H9 (cell line): ENCODE measurements at regions not wholly inside any gene's neighbourhood (a gene's known extent, or its start where the extent isn't known, plus 50 kb on each side); places are given as distances from the start of the nearest gene placed in this dataset.

Source experiments
- DNase-seq: peaks from one replicate; pipeline ENCODE4 v3.0.0-alpha.2; 2017
- H2AFZ ChIP-seq: one replicate; pipeline ENCODE4 v1.6.1; 2013; ENCODE audit warnings: mild to moderate bottlenecking, low read length, control low read depth, moderate library complexity
- H2AK5ac ChIP-seq: 2 replicates; pipeline ENCODE4 v1.6.1; 2013; ENCODE audit warnings: low read length, control low read depth, mixed read lengths; ENCODE audit not compliant: insufficient read length
- H2BK120ac ChIP-seq: one replicate; pipeline ENCODE4 v1.6.1; 2013; ENCODE audit warnings: low read depth, mild to moderate bottlenecking, low read length, control low read depth, inconsistent platforms; ENCODE audit not compliant: poor library complexity, severe bottlenecking
- H2BK12ac ChIP-seq: 2 replicates; pipeline ENCODE4 v1.6.1; 2013; ENCODE audit warnings: low read length, control low read depth, mixed read lengths, low read depth; ENCODE audit not compliant: insufficient read length
- H2BK15ac ChIP-seq: 2 replicates; pipeline ENCODE4 v1.6.1; 2013; ENCODE audit warnings: low read depth, low read length, control low read depth
- H2BK20ac ChIP-seq: one replicate; pipeline ENCODE4 v1.6.1; 2013; ENCODE audit warnings: low read depth, mild to moderate bottlenecking, low read length, control low read depth, inconsistent platforms; ENCODE audit not compliant: poor library complexity, severe bottlenecking
- H2BK5ac ChIP-seq: 2 replicates; pipeline ENCODE4 v1.6.1; 2013; ENCODE audit warnings: low read length, control low read depth, mixed read lengths; ENCODE audit not compliant: insufficient read length
- H3K14ac ChIP-seq: 2 replicates; pipeline ENCODE4 v1.6.1; 2013; ENCODE audit warnings: low read length, control low read depth; ENCODE audit not compliant: insufficient read depth
- H3K18ac ChIP-seq: 2 replicates; pipeline ENCODE4 v1.6.1; 2013; ENCODE audit warnings: low read depth, mild to moderate bottlenecking, mixed read lengths, low read length, control low read depth; ENCODE audit not compliant: insufficient read length
- H3K23ac ChIP-seq: 2 replicates; pipeline ENCODE4 v1.6.1; 2013; ENCODE audit warnings: low read length, control low read depth, mixed read lengths, low read depth; ENCODE audit not compliant: insufficient read length
- H3K23me2 ChIP-seq: 2 replicates; pipeline ENCODE4 v1.6.1; 2013; ENCODE audit warnings: low read depth, mild to moderate bottlenecking, mixed read lengths, low read length, control low read depth; ENCODE audit not compliant: insufficient read length, poor library complexity, severe bottlenecking
- H3K27ac ChIP-seq: 2 replicates; pipeline ENCODE4 v1.5.1; 2013; ENCODE audit warnings: low read length, control low read depth, mixed read lengths, low read depth; ENCODE audit not compliant: insufficient read length
- H3K27me3 ChIP-seq: 2 replicates; pipeline ENCODE4 v1.6.1; 2013; ENCODE audit warnings: low read length, control low read depth, inconsistent platforms; ENCODE audit not compliant: insufficient read depth
- H3K4ac ChIP-seq: 2 replicates; pipeline ENCODE4 v1.6.1; 2013; ENCODE audit warnings: low read depth, mild to moderate bottlenecking, control low read depth, inconsistent platforms, low read length, moderate library complexity
- H3K4me1 ChIP-seq: 2 replicates; pipeline ENCODE4 v1.6.1; 2013; ENCODE audit warnings: low read length, control low read depth, inconsistent platforms; ENCODE audit not compliant: insufficient read depth
- H3K4me2 ChIP-seq: 2 replicates; pipeline ENCODE4 v1.6.1; 2013; ENCODE audit warnings: low read length, control low read depth, mixed read lengths; ENCODE audit not compliant: insufficient read length, insufficient read depth
- H3K56ac ChIP-seq: 2 replicates; pipeline ENCODE4 v1.6.1; 2013; ENCODE audit warnings: low read depth, mild to moderate bottlenecking, mixed read lengths, low read length, control low read depth; ENCODE audit not compliant: insufficient read length
- H3K79me1 ChIP-seq: 2 replicates; pipeline ENCODE4 v1.6.1; 2013; ENCODE audit warnings: low read depth, mild to moderate bottlenecking, moderate library complexity, low read length, control low read depth, inconsistent platforms; ENCODE audit not compliant: insufficient read depth, poor library complexity, severe bottlenecking
- H3K79me2 ChIP-seq: 2 replicates; pipeline ENCODE4 v1.6.1; 2013; ENCODE audit warnings: low read length, control low read depth, inconsistent platforms; ENCODE audit not compliant: insufficient read depth
- H3K9ac ChIP-seq: 2 replicates; pipeline ENCODE4 v1.6.1; 2013; ENCODE audit warnings: low read length, control low read depth, mixed read lengths; ENCODE audit not compliant: insufficient read length; ENCODE audit errors: extremely low read depth
- H3K9me3 ChIP-seq: one replicate; pipeline ENCODE4 v1.6.1; 2013; ENCODE audit warnings: low read depth, low read length, inconsistent platforms; ENCODE audit not compliant: control insufficient read depth
- H3T11ph ChIP-seq: one replicate; pipeline ENCODE4 v1.6.1; 2013; ENCODE audit warnings: mild to moderate bottlenecking, low read length, control low read depth, inconsistent platforms
- H4K20me1 ChIP-seq: one replicate; pipeline ENCODE4 v1.6.1; 2013; ENCODE audit not compliant: control insufficient read depth, insufficient read length, insufficient read depth
- H4K5ac ChIP-seq: 2 replicates; pipeline ENCODE4 v1.6.1; 2013; ENCODE audit warnings: low read depth, mild to moderate bottlenecking, mixed read lengths, low read length, control low read depth; ENCODE audit not compliant: insufficient read length
- H4K8ac ChIP-seq: replicated peaks from 2 replicates; pipeline ENCODE4 v1.6.1; 2013; ENCODE audit warnings: low read length, control low read depth, mixed read lengths, low read depth; ENCODE audit not compliant: insufficient read length
- H4K91ac ChIP-seq: 2 replicates; pipeline ENCODE4 v1.6.1; 2013; ENCODE audit warnings: low read depth, mild to moderate bottlenecking, moderate library complexity, mixed read lengths, low read length, control low read depth; ENCODE audit not compliant: insufficient read length
- H3K27ac Mint-ChIP-seq, 3 experiments: 2 replicates in 2 of 3; 3 replicates in 1 of 3; pipeline ENCODE4 v1.8.0; 2020 to 2021; ENCODE audit warnings: mixed read lengths in 3 of 3, mild to moderate bottlenecking in 1 of 3, moderate library complexity in 1 of 3
- H3K27me3 Mint-ChIP-seq: 2 replicates; pipeline ENCODE4 v1.8.0; 2021; ENCODE audit warnings: low read depth, mild to moderate bottlenecking, moderate library complexity, mixed read lengths
- H3K36me3 Mint-ChIP-seq, 3 experiments: 2 replicates in 2 of 3; 3 replicates in 1 of 3; pipeline ENCODE4 v1.8.0; 2020 to 2021; ENCODE audit warnings: low read depth in 3 of 3, mixed read lengths in 3 of 3; ENCODE audit not compliant: insufficient read depth in 1 of 3
- H3K4me1 Mint-ChIP-seq, 2 experiments: 2 replicates each; pipeline ENCODE4 v1.8.0; 2020; ENCODE audit warnings: mixed read lengths in 2 of 2
- H3K4me3 Mint-ChIP-seq, 2 experiments: 2 replicates in 1 of 2; 3 replicates in 1 of 2; pipeline ENCODE4 v1.8.0; 2020 to 2021; ENCODE audit warnings: mild to moderate bottlenecking in 2 of 2, mixed read lengths in 2 of 2, moderate library complexity in 1 of 2
- H3K9me3 Mint-ChIP-seq, 2 experiments: 2 replicates in 1 of 2; 3 replicates in 1 of 2; pipeline ENCODE4 v1.8.0; 2020; ENCODE audit warnings: mild to moderate bottlenecking in 2 of 2, mixed read lengths in 2 of 2, moderate library complexity in 1 of 2
- CTCF ChIP-seq: fragments of 200-600 bp; sonication (generic); conservative IDR thresholded peaks from 3 replicates; pipeline ENCODE4 v1.8.0; 2021; ENCODE audit warnings: antibody characterized with exemption, mild to moderate bottlenecking
- WGBS: extraction: QIAGEN DNeasy Blood & Tissue Kit; methylation state at CpG from one replicate; pipeline ENCODE4 v1.1.7; 2013; ENCODE audit warnings: missing lambda C conversion rate, low lambda C conversion rate, mixed read lengths; ENCODE audit not compliant: insufficient read length; ENCODE audit errors: extremely low coverage; 5-methylcytosine and 5-hydroxymethylcytosine counted together

GRCh38 chr7:118802726-118803125 lies 578.2 kb downstream of the ANKRD7 start:
- no CpG with 5 or more reads among the region's 2 CpGs for WGBS

More at GRCh38 chr7:118802726-118803125, 578.2 kb downstream of the ANKRD7 start:
- Histone ChIP-seq H4K20me1 (no peaks in the 10 kb centered on the region), H3K23me2 (no peaks in the 10 kb centered on the region), H3K18ac (no peak overlapping the region), H2BK5ac (no peak overlapping the region), H3K4ac (no peak overlapping the region), H3K27me3 (no peaks in the 10 kb centered on the region), H3K4me2 (no peak overlapping the region), H2AK5ac (no peak overlapping the region), H3K14ac (no peak overlapping the region), H3T11ph (no peak overlapping the region), H3K9me3 (no peaks in the 10 kb centered on the region), H4K8ac (no peak overlapping the region), H2BK20ac (no peak overlapping the region), H4K91ac (no peak overlapping the region), H3K23ac (no peak overlapping the region), H2AFZ (no peak overlapping the region), H3K79me1 (no peaks in the 10 kb centered on the region), H3K27ac (no peak overlapping the region), H2BK12ac (no peak overlapping the region), H2BK15ac (no peak overlapping the region), H3K4me1 (no peaks in the 10 kb centered on the region), H4K5ac (no peak overlapping the region), H3K9ac (no peak overlapping the region), H3K79me2 (no peaks in the 10 kb centered on the region), H3K56ac (no peak overlapping the region), H2BK120ac (no peak overlapping the region)
- Mint-ChIP-seq H3K4me1 (no peaks in the 10 kb centered on the region), H3K27me3 (no peaks in the 10 kb centered on the region), H3K36me3 (peaks cover 0 to 6% (median 4%) of the 10 kb centered on the region in 3 experiments; a peak in 2 of 7 replicates), H3K4me3 (no peak overlapping the region), H3K9me3 (peaks cover 2 to 11% of the 10 kb centered on the region in 2 experiments; a peak in 2 of 5 replicates), H3K27ac (no peak overlapping the region)
- no peak for TF ChIP-seq CTCF
- DNase-seq = no peak
